ENCODE measurements at regions not wholly inside any gene's neighbourhood (a gene's known extent, or its start where the extent isn't known, plus 50 kb on each side); places are given as distances from the start of the nearest gene placed in this dataset.

DNA sequence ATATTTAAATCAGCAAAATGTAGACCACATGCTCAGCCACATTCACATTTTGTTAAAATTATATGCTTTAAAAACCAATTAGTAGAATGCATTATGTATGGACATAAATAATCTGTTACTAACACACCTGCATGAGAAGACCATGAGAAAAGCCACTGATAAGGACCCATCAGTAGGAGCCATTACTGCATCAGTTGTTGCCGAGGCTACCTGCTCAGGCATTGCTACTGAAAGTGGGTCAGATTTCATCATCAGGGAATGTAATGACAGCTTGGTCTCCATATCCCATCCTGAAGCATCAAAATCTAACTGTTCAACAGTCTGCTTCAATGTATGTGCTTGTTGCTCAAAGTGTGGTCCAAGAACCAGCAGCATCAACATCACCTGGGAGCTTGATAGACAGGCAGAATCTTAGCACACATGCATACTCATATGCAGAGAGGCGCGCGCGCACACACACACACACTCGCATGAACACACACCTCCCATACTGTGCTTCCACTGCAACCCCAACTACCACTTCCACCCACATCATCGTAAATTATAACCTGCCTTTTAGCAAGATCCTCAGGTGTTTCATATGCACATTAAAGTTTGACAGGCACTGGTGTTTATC is 72.4 kb upstream of the FOXB1 start:
- no peak overlapping the region for H3K4me3 ChIP-seq
- DNase-seq (peak in 1 of 2 donors; percentile 8), ATAC-seq (ENCODE audit: low FRiP score in 2 of 2) (no peak)
- H3K36me3 ChIP-seq: no peaks in the 10 kb centered on the region
- H3K27ac ChIP-seq: no peak overlapping the region
- WGBS, 2 donors: 90 to 98% methylated on average over 7 of the region's 7 CpGs
- no peaks in the 10 kb centered on the region for H3K4me1 ChIP-seq
- H3K27me3 ChIP-seq: no peaks in the 10 kb centered on the region
- no peaks in the 10 kb centered on the region for H3K9me3 ChIP-seq
- TF ChIP-seq POLR2AphosphoS5 (IDR thresholded peaks at IDR 0.05) (no peak), POLR2A (IDR thresholded peaks at IDR 0.05) (no peak), EP300 (IDR thresholded peaks at IDR 0.05) (no peak), CTCF (IDR thresholded peaks at IDR 0.05) (no peak)

GRCh38 chr15:59924812-59925522 is 79.1 kb upstream of the FOXB1 start:
- Histone ChIP-seq H3K27me3 (no peaks in the 10 kb centered on the region), H3K36me3 (no peaks in the 10 kb centered on the region), H3K9me3 (no peaks in the 10 kb centered on the region), H3K4me3 (no peak overlapping the region), H3K27ac (no peak overlapping the region), H3K4me1 (no peaks in the 10 kb centered on the region)
- ATAC-seq (ENCODE audit: low FRiP score in 2 of 2) (no peak), DNase-seq (no peak)
- 77 to 79% methylated on average over 8 of the region's 8 CpGs for WGBS, 2 donors
- TF ChIP-seq POLR2A (IDR thresholded peaks at IDR 0.05) (no peak), CTCF (IDR thresholded peaks at IDR 0.05) (no peak), EP300 (IDR thresholded peaks at IDR 0.05) (no peak), POLR2AphosphoS5 (IDR thresholded peaks at IDR 0.05) (no peak)

DNA sequence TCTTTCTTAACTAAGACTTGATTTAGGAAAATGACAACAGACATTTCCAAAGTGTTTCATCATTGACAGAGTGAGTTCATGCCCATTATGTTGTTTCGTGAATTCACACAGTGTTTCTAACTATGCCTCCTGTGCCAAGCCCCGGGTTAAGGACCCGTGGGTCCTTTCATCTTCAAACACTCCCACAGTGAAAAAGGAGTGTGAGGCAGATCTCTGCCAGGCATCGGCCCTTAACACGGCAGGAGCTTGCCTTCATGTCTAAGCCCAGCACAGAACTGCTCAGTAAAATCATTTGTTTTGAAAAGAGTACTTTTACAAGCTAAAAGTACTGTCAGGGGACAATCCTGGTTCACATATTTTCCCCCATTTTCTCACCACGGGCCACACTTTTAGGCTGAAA is 80.0 kb upstream of the FOXB1 start:
- no peak for TF ChIP-seq POLR2AphosphoS5 (IDR thresholded peaks at IDR 0.05)
- no peak for TF ChIP-seq EP300 (IDR thresholded peaks at IDR 0.05)
- no peak for TF ChIP-seq POLR2A (IDR thresholded peaks at IDR 0.05)
- TF ChIP-seq CTCF (IDR thresholded peaks at IDR 0.05): no peak
- ATAC-seq (ENCODE audit: low FRiP score in 2 of 2) (no peak), DNase-seq (no peak)
- WGBS, 2 donors: 61 to 63% methylated on average over 6 of the region's 6 CpGs
- Histone ChIP-seq H3K27me3 (no peaks in the 10 kb centered on the region), H3K4me3 (no peak overlapping the region), H3K27ac (no peak overlapping the region), H3K4me1 (no peaks in the 10 kb centered on the region), H3K36me3 (no peaks in the 10 kb centered on the region), H3K9me3 (no peaks in the 10 kb centered on the region)

- TF ChIP-seq EP300 (IDR thresholded peaks at IDR 0.05) (no peak), POLR2AphosphoS5 (IDR thresholded peaks at IDR 0.05) (no peak), POLR2A (IDR thresholded peaks at IDR 0.05) (no peak), CTCF (IDR thresholded peaks at IDR 0.05) (no peak)
- 80 to 82% methylated on average over 4 of the region's 4 CpGs for WGBS, 2 donors
- H3K27me3 ChIP-seq: no peaks in the 10 kb centered on the region
- H3K9me3 ChIP-seq: no peaks in the 10 kb centered on the region
- H3K36me3 ChIP-seq: no peaks in the 10 kb centered on the region
- ATAC-seq (ENCODE audit: low FRiP score in 2 of 2): no peak
- H3K4me3 ChIP-seq: no peak overlapping the region
- no peak overlapping the region for H3K27ac ChIP-seq
- no peaks in the 10 kb centered on the region for H3K4me1 ChIP-seq
- no peak for DNase-seq
Observed at GRCh38 chr15:59923508-59923907, 80.6 kb upstream of the FOXB1 start.
